Adrenal gland (tissue), 5 donors: ENCODE measurements at regions not wholly inside any gene's neighbourhood (a gene's known extent, or its start where the extent isn't known, plus 50 kb on each side); places are given as distances from the start of the nearest gene placed in this dataset.
"Not testable (repeated sequence)": the region's sequence is repeated elsewhere in the genome, so short reads cannot be mapped to it uniquely, and the experiment has no call there.

ENCODE experiments used
- POLR2A ChIP-seq, 2 donors: fragments of 450-650 bp; IDR thresholded peaks; one replicate each; pipeline ENCODE4 v1.6.1; 2017; ENCODE audit warnings: antibody characterized with exemption in 2 of 2, mild to moderate bottlenecking in 2 of 2, moderate library complexity in 1 of 2
- TF ChIP-seq, protein P1 (sequence below), 6 experiments: fragments of 450-650 bp in 4 of 6; fragments of 200-600 bp in 2 of 6; sonication (generic) in 1 of 6; IDR thresholded peaks; 1 replicate in 5 of 6; 2 replicates in 1 of 6; pipeline versions ENCODE4 v1.5.1 to v1.8.0; 2016 to 2021; ENCODE audit warnings: antibody characterized with exemption in 6 of 6, mild to moderate bottlenecking in 2 of 6, moderate library complexity in 1 of 6
- donor health status: DM: no; HTN: no; CAD: no.

- TF ChIP-seq, protein P1, sequence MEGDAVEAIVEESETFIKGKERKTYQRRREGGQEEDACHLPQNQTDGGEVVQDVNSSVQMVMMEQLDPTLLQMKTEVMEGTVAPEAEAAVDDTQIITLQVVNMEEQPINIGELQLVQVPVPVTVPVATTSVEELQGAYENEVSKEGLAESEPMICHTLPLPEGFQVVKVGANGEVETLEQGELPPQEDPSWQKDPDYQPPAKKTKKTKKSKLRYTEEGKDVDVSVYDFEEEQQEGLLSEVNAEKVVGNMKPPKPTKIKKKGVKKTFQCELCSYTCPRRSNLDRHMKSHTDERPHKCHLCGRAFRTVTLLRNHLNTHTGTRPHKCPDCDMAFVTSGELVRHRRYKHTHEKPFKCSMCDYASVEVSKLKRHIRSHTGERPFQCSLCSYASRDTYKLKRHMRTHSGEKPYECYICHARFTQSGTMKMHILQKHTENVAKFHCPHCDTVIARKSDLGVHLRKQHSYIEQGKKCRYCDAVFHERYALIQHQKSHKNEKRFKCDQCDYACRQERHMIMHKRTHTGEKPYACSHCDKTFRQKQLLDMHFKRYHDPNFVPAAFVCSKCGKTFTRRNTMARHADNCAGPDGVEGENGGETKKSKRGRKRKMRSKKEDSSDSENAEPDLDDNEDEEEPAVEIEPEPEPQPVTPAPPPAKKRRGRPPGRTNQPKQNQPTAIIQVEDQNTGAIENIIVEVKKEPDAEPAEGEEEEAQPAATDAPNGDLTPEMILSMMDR (IDR thresholded peaks at IDR 0.05) = not testable (repeated sequence)
- TF ChIP-seq POLR2A (IDR thresholded peaks at IDR 0.05) = not testable (repeated sequence)
Measured at GRCh38 chr6:164933238-164933794, 376.1 kb downstream of the C6orf118 start.
